DND-41 (cell line): ENCODE measurements at regions not wholly inside any gene's neighbourhood (a gene's known extent, or its start where the extent isn't known, plus 50 kb on each side); places are given as distances from the start of the nearest gene placed in this dataset.
"Not testable (repeated sequence)": the region's sequence is repeated elsewhere in the genome, so short reads cannot be mapped to it uniquely, and the experiment has no call there.

Experiments
- CTCF ChIP-seq: IDR thresholded peaks from 2 replicates; pipeline ENCODE4 v1.5.1; 2012; ENCODE audit warnings: borderline replicate concordance, low read length, moderate library complexity, mild to moderate bottlenecking; ENCODE audit not compliant: poor library complexity, severe bottlenecking; ENCODE audit errors: extremely low read depth
- EZH2 ChIP-seq: IDR thresholded peaks from 3 replicates; pipeline ENCODE4 v1.6.1; 2012; ENCODE audit warnings: borderline replicate concordance, low read depth, mild to moderate bottlenecking, moderate library complexity, low read length, inconsistent platforms; ENCODE audit not compliant: severe bottlenecking

- TF ChIP-seq CTCF, EZH2: not testable (repeated sequence)
These were observed 96.1 kb upstream of the MYRIP start for GRCh38 chr3:39713341-39713740.
